ENCODE measurements at regions not wholly inside any gene's neighbourhood (a gene's known extent, or its start where the extent isn't known, plus 50 kb on each side); places are given as distances from the start of the nearest gene placed in this dataset.
"Not testable (repeated sequence)": the region's sequence is repeated elsewhere in the genome, so short reads cannot be mapped to it uniquely, and the experiment has no call there.

GRCh38 chr7:29619111-29619510 is 55.5 kb downstream of the PRR15 start:
- no peak for DNase-seq
- Mint-ChIP-seq H3K27me3 (peaks cover 5 to 29% (median 16%) of the 10 kb centered on the region in 5 donors), H3K27ac (no peak overlapping the region), H3K4me1 (no peaks in the 10 kb centered on the region), H3K9me3 (peaks cover 0 to 2% (median 0%) of the 10 kb centered on the region in 9 donors), H3K36me3 (no peaks in the 10 kb centered on the region), H3K4me3 (no peak overlapping the region)
- POLR2A ChIA-PET: no interaction called here
- no peak for ATAC-seq

- Mint-ChIP-seq H3K4me3 (no peak overlapping the region), H3K9me3 (peaks cover 0 to 2% (median 0%) of the 10 kb centered on the region in 9 donors), H3K4me1 (no peaks in the 10 kb centered on the region), H3K27me3 (peaks cover 5 to 29% (median 19%) of the 10 kb centered on the region in 5 donors), H3K36me3 (no peaks in the 10 kb centered on the region), H3K27ac (no peak overlapping the region)
- POLR2A ChIA-PET: no interaction called here
- ATAC-seq (no peak), DNase-seq (no peak)
Measured at GRCh38 chr7:29619848-29620555, 56.4 kb downstream of the PRR15 start.

DNA sequence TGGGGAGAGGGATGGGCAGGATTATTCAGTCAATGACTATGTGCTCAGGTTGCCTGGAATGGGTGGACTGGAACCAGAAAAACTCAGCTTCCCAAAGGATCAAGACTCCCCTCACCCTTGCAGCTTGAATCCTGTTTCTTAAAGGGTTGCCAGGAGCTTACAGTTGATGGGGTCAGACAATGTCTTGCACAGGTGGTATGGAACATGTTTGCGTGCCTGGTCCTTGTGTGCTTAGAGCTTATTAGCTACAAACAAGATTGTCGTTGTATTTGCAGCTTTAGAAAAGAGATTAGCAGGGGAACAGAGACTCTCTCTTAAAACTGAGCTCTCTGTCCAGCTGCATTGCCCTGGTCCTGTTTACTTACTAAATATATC is 56.9 kb downstream of the PRR15 start:
- H3K9me3 Mint-ChIP-seq: peaks cover 0 to 2% (median 0%) of the 10 kb centered on the region in 9 donors

DNA sequence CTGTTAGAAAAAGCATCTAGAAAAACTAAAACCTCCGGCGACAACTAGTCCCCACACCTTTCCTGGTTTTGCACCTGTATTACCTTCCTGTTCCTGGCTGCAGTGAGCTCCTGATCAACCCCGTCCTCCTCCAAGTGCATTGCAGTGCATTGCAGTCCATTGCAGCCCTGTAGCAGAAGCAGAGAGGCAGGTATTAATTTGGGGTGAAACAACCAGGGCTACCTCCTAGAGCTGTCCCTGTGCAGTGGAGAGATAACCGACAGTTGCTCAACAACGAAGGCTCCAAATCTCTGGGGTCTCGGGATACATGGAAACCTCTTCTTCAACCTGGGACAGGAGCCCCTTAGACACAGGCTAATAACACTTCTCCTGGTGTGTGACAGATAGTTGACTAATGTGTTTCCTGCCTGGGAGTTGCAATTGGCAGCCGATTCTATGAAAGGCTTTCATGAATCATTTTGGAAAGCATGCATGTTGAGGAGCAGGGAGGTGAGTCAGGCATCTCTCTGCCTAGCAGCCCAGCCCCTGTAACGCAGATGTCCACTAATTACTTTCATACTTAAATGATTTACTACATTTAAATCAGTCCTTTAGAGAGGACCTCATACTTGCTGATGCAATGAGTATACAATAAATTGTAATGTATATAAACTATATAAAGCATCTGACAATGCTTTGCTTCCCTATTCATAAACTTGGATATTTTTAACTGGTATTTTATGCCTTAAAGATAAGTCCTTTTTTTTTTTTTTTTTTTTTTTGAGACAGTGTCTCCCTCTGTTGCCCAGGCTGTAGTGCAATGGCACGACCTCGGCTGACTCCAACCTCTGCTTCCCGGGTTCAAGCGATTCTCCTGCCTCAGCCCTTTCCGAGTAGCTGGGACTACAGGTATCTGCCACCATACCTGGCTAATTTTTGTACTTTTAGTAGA is 59.0 kb downstream of the PRR15 start:
- ATAC-seq (no peak), DNase-seq (no peak)
- H3K4me3 Mint-ChIP-seq: no peak overlapping the region
- no peak overlapping the region for H3K27ac Mint-ChIP-seq
- H3K4me1 Mint-ChIP-seq: no peaks in the 10 kb centered on the region
- no peaks in the 10 kb centered on the region for H3K36me3 Mint-ChIP-seq
- POLR2A ChIA-PET: no interaction called here
- H3K27me3 Mint-ChIP-seq: peaks cover 7 to 31% (median 14%) of the 10 kb centered on the region in 5 donors
- no peaks in the 10 kb centered on the region for H3K9me3 Mint-ChIP-seq

More for the DNA sequence above, 56.9 kb downstream of the PRR15 start:
- ATAC-seq (no peak), DNase-seq (no peak)
- POLR2A ChIA-PET: no interaction called here
- no peak overlapping the region for H3K27ac Mint-ChIP-seq
- no peaks in the 10 kb centered on the region for H3K36me3 Mint-ChIP-seq
- H3K4me3 Mint-ChIP-seq: no peak overlapping the region
- peaks cover 7 to 29% (median 17%) of the 10 kb centered on the region in 5 donors for H3K27me3 Mint-ChIP-seq
- H3K4me1 Mint-ChIP-seq: no peaks in the 10 kb centered on the region

- Mint-ChIP-seq H3K27me3 (peaks cover 12 to 43% (median 15%) of the 10 kb centered on the region in 5 donors), H3K9me3 (no peaks in the 10 kb centered on the region), H3K4me3 (no peak overlapping the region), H3K27ac (no peak overlapping the region), H3K36me3 (no peaks in the 10 kb centered on the region), H3K4me1 (no peaks in the 10 kb centered on the region)
- POLR2A ChIA-PET: no interaction called here
- DNase-seq (no peak), ATAC-seq (no peak)
Measured at GRCh38 chr7:29623973-29624372, 60.3 kb downstream of the PRR15 start.

DNA sequence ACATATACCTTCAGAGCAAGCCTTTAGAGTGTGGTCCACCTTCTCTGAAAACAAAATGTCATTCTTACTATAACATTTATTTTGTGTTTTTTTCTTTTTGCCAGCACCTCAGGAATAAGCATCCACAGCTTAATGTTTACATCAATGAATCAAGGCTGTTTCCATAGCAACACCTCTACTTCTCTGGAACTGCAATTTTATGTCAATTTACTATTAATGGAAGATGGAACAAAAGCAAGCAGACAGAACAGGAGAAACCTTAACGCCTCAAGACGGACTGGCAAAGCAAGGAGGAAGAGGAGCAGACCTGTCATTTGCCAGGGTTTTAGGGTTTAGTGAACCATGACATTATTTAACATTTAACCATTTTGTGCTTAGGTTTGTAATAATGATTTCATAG is 63.1 kb downstream of the PRR15 start:
- Mint-ChIP-seq H3K9me3 (no peaks in the 10 kb centered on the region), H3K27me3 (peaks cover 12 to 53% (median 18%) of the 10 kb centered on the region in 5 donors), H3K36me3 (no peaks in the 10 kb centered on the region), H3K27ac (no peak overlapping the region), H3K4me3 (no peak overlapping the region), H3K4me1 (no peaks in the 10 kb centered on the region)
- ATAC-seq: no peak
- POLR2A ChIA-PET: no interaction called here
- DNase-seq: no peak

- no peak overlapping the region for H3K4me3 Mint-ChIP-seq
- H3K27me3 Mint-ChIP-seq: peaks cover 11 to 53% (median 18%) of the 10 kb centered on the region in 5 donors
- H3K9me3 Mint-ChIP-seq: no peaks in the 10 kb centered on the region
- ATAC-seq (no peak), DNase-seq (no peak)
- H3K4me1 Mint-ChIP-seq: no peaks in the 10 kb centered on the region
- H3K36me3 Mint-ChIP-seq: no peaks in the 10 kb centered on the region
- POLR2A ChIA-PET: no interaction called here
- H3K27ac Mint-ChIP-seq: no peak overlapping the region
Measured at GRCh38 chr7:29627631-29628030, 64.0 kb downstream of the PRR15 start.

DNA sequence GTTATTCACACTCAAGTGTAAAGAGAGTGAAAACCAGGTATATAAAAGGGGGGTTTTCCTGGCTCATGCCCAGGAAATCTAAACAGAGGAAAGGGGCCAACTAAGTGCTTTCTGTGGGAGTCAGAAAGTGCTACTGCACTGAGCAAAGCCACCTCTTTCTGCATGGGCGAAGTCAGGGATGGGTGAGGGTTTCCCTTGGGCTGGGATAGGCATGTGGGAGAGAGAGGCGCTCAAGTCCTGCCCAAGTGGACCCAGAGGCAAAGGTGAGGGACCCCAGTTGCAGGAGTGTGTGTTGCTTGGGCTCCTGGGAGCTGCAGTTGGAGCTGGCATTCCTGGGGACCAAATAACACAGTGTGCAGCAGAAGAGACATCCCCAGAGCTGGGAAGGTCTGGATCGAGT is 65.9 kb downstream of the PRR15 start:
- POLR2A ChIA-PET: no interaction called here

DNA sequence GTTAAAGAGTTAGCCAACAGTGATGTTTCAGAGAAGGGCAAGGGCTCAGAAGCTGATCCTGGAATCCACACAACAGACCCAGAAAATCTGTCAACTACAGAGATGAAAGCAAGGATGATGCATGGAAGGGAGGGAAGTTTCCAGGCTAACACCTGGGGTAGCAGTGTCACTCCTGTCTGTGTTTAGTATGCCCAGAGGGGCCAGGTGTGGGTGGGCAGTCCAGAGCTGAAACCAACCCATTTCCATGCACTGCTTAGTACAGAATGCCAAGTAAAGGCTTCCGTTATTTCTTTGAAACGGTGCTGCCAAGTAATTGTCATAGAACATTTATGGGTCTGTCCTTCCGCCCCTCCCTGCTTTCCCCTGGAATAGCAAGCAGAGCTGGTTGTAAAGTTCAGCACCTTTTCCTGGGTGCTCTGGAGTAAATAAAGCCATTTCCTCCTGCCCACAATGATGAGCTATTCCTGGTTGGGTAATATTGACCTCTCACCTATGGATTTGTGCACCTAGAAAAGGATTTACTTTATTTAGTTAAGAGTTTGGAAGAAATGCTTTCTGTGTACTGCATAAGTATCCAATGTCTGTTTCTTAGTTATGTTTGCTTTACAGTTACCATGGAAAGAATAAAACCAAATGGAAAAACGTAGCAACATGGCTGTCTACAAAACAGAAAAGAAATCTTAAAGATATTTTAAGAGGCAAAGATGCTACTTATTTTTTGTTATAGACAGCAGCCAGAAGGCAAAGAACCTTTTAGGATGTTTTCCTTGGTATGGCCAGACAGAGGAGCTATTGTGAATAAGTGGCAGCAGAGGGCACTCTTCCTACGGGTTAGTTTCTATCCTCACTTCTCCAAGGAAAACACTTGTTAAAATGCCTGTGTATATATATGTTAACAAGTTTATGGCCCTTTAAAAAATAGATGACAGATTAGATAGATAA is 71.7 kb downstream of the PRR15 start:
- H3K4me1 Mint-ChIP-seq, H3K4me3 Mint-ChIP-seq, H3K36me3 Mint-ChIP-seq, H3K27ac Mint-ChIP-seq, POLR2A ChIA-PET, H3K9me3 Mint-ChIP-seq, H3K27me3 Mint-ChIP-seq, DNase-seq, ATAC-seq: not testable (repeated sequence)

More for the DNA sequence above, 65.9 kb downstream of the PRR15 start:
- H3K9me3 Mint-ChIP-seq: no peaks in the 10 kb centered on the region
- no peaks in the 10 kb centered on the region for H3K36me3 Mint-ChIP-seq
- no peak overlapping the region for H3K4me3 Mint-ChIP-seq
- DNase-seq: no peak
- no peak overlapping the region for H3K27ac Mint-ChIP-seq
- no peaks in the 10 kb centered on the region for H3K4me1 Mint-ChIP-seq
- no peak for ATAC-seq
- peaks cover 3 to 44% (median 13%) of the 10 kb centered on the region in 5 donors for H3K27me3 Mint-ChIP-seq

DNA sequence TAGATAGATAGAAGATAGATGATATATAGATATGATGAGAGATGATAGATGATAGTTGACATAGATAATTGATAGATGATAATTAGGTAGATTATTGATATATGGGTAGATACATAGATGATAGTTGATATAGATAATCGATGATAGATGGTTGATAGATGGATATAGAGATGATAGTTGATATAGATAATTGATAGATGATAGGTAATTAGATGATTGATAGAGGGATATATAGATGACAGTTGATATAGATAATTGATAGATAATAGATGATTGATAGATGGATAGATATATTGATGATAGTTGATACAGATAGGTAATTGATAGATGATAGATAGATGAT is 72.3 kb downstream of the PRR15 start:
- H3K36me3 Mint-ChIP-seq: no peaks in the 10 kb centered on the region
- H3K4me3 Mint-ChIP-seq: no peak overlapping the region
- POLR2A ChIA-PET: no interaction called here
- DNase-seq: no peak
- no peaks in the 10 kb centered on the region for H3K9me3 Mint-ChIP-seq
- ATAC-seq: no peak
- H3K4me1 Mint-ChIP-seq: no peaks in the 10 kb centered on the region
- H3K27me3 Mint-ChIP-seq: peaks cover 0 to 1% (median 0%) of the 10 kb centered on the region in 5 donors
- H3K27ac Mint-ChIP-seq: no peak overlapping the region

DNA sequence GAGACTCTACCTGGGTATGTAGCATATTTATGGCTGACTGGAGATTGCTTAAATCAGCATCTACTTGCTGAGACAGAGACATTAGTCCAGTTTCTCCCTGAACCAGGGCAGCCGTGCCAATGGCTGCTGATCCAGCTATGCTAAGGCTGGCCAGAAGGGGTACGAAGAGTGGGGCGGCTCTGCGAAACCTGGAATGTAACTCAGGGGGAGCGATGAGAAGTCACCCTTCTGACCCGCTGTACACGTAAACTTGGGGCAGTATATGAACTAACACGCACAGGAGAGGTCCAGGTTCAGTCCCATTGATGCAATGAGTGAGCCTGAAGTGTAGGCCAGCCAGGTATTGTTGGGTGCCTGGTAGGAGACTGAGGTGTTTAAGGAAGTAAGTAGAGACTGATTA is 73.7 kb downstream of the PRR15 start:
- POLR2A ChIA-PET: no interaction called here
- Mint-ChIP-seq H3K9me3 (no peaks in the 10 kb centered on the region), H3K4me3 (no peak overlapping the region), H3K27ac (no peak overlapping the region), H3K4me1 (no peaks in the 10 kb centered on the region), H3K36me3 (no peaks in the 10 kb centered on the region), H3K27me3 (peaks cover 0 to 2% (median 0%) of the 10 kb centered on the region in 5 donors)
- ATAC-seq: no peak
- no peak for DNase-seq

DNA sequence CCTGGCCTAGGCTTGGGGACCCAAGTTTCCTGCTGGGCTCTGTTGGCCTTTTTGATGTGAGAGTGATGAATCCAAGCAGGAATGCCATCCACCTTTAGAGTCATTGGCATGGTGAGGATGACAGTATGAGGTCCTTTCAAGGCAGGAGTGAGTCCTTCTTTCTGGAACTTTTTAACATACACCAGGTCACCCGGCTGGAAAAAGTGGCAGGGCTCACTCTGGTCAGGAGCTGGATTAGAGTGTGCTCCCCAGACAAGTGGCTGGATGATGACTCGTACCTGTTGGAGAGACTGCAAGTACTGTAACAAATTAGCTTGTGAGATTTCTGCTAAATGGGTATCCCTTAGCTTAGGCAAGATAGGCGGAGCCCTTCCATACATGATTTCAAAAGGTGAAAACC is 75.2 kb downstream of the PRR15 start:
- not testable (repeated sequence) for H3K27ac Mint-ChIP-seq

DNA sequence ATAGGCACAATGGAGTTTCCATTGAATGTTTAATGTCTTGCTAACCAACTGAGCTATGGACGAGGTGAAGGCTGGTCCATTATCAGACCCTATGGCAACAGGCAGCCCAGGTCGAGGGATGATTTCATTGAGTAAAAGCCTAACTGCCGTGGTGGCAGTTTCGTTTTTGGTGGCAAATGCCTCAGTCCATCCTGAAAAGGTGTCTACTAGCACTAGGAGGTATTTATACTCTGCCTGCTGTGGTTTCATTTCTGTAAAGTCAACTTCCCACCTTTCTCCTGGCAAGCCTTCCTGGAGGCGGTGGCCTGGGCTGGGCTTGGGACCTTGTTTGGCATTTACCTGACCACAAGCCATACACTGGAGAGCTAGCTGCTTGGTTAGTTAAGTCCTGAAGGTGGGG is 75.8 kb downstream of the PRR15 start:
- POLR2A ChIA-PET: no interaction called here
- no peaks in the 10 kb centered on the region for H3K9me3 Mint-ChIP-seq
- ATAC-seq: no peak
- H3K4me3 Mint-ChIP-seq: no peak overlapping the region
- DNase-seq: no peak
- H3K36me3 Mint-ChIP-seq: no peaks in the 10 kb centered on the region
- H3K27ac Mint-ChIP-seq: no peak overlapping the region
- H3K4me1 Mint-ChIP-seq: no peaks in the 10 kb centered on the region
- peaks cover 0 to 2% (median 0%) of the 10 kb centered on the region in 5 donors for H3K27me3 Mint-ChIP-seq

More for the DNA sequence above, 75.2 kb downstream of the PRR15 start:
- ATAC-seq, H3K36me3 Mint-ChIP-seq, POLR2A ChIA-PET, H3K9me3 Mint-ChIP-seq, H3K27me3 Mint-ChIP-seq, H3K4me3 Mint-ChIP-seq, H3K4me1 Mint-ChIP-seq, DNase-seq: not testable (repeated sequence)

All from naive thymus-derived CD8-positive, alpha-beta T cell (primary cell).